Erythroblast (primary cell): ENCODE measurements at regions not wholly inside any gene's neighbourhood (a gene's known extent, or its start where the extent isn't known, plus 50 kb on each side); places are given as distances from the start of the nearest gene placed in this dataset.

Experiments used
- DNase-seq, 2 experiments: peaks; one replicate each; lab custom pipeline; 2025; lab: John Stamatoyannopoulos, UW
- GATA1 ChIP-seq: IDR thresholded peaks from 2 replicates; pipeline ENCODE4 v1.6.1; 2011; ENCODE audit warnings: low read depth, mild to moderate bottlenecking, control low read depth, low read length, moderate library complexity
- POLR2A ChIP-seq: IDR thresholded peaks from 2 replicates; pipeline ENCODE4 v1.6.1; 2011; ENCODE audit warnings: mild to moderate bottlenecking, low read length

DNA sequence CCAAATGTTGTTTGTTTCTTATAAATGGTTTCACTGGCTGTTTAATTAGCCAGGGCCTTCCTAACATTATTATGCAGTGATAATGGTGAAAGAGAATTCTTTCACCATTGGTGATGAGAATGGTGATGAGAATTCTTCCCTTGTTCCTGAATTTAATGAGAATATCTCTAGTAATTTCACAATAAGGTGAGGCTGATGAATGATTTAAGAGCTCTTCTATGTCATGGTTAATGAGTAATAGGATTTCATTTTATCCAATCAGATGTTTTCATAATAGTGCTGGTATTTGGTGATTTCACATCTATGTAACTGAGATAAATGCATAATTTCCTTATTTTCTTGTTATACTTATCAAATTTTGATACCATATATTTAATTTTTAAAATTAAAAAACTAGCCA, 535.7 kb upstream of the ZEB2 start:
- TF ChIP-seq POLR2A, result no peak
- no peak for TF ChIP-seq GATA1

DNA sequence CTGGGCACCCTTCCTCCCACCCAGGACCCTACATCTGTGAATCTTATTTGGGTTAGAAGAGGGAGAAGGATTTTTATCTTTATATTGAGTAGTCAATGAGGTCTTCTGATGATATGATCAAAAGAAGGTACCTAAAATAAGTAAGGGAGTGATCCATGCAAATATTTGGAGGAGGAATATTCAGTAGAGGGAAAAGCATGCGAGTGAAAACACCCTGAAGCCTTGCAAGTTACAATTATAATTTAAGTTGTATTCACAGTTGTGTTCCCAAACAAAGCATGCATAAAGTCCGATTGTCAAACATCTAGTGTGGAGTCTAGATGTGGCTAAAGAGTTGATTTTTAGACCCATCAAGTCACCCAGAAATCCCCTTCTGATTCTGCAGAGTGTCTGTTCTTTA, 530.2 kb upstream of the ZEB2 start:
- DNase-seq, result no peak
- TF ChIP-seq POLR2A (no peak), GATA1 (no peak)

More for the DNA sequence above, 535.7 kb upstream of the ZEB2 start:
- DNase-seq, result no peak

DNA sequence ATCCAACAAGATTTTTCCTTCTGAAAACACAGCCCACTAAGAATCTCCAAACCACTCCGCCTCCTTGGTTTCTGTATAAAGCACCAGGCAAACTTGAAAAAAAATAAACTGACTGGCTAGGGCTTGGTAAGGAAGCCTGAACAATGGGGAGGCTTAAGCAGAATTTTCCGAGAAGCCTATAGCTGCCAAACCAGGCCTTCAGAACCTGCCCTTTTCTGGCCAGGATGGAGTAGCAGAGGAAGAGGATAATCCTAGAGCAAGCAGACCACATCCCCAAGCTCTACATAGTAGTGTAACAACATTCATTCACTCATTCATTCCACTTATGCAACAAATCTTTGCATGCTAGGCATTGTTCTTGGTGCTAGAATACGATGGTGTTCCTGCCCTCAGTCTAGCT, 529.6 kb upstream of the ZEB2 start:
- no peak for DNase-seq
- TF ChIP-seq GATA1 (no peak), POLR2A (no peak)

DNA sequence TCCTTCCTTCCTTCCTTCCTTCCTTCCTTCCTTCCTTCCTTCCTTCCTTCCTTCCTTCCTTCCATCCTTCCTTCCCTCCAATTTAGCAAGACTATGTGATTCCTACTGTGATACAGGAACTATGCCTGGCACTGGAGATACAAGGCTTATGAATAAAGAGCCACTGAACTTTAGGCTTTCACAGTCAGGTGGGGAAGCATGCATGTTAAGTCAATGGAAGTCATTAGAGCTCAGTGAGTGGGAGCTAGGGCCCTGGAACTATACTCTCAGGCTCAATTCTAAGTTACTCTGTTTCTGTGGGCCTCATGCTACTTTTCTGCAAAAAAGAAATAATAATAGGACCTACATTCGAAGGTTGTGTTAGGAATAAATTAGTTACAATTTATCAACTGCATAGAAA, 527.6 kb upstream of the ZEB2 start:
- DNase-seq, result no peak
- TF ChIP-seq GATA1 (no peak), POLR2A (no peak)

DNA sequence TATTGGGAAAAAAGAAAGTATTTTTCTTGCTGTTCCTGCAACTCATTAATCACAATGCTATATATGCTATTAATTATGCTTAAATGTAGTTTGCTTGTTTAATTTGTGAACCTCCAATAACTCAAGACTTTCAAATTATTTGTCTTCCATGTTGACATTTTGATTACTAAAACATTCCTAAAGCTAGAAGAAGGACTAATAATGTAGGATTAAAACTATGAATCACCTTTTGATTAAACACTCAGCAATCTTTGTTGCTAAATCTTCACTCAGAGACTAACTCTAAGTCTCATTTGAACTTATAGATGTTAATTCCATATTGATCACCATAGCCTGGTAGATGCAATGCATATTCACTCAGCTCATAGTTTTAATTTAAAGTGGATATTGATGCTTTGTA, 524.6 kb upstream of the ZEB2 start:
- no peak for DNase-seq
- TF ChIP-seq POLR2A (no peak), GATA1 (no peak)

DNA sequence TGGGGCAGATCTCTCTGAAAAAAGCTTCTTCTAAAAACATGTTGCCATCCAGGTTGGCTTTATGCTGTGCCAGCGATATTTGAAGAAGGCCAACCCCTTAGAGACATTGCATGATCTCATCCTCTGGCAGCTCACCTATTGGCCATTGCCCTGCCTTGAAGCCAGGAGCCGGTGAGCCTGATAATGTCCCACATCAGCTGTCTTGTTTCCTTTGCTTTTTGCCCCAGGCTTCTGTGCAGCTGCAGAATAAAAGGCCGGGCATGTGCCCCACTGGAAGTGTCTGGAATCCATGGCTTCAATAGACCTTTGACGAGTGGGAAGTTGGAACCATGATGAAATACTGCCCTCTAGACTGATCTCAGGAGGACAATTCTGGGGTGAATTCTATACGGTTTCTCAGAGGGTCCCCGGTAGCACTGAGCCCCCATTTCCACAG, 523.5 kb upstream of the ZEB2 start:
- TF ChIP-seq POLR2A (no peak), GATA1 (no peak)
- DNase-seq, result no peak

DNA sequence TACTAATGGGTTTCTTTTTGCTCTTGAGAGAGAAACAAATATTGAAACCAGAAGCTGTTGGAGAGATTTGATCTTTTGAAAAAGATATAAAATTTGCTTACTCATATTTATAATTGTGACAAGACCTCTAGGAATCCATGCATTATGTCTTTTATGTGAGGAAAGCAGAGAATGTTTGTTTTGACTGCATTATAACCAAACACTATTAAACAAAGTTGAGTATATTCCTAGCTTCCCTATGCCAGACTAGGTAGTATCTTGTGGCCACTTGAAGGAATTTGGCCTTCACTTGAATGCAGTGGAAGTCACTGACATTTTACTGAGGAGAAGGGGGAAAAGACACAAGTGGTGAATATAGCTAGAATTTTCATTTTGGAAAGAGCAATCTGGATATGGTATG, 521.8 kb upstream of the ZEB2 start:
- no peak for DNase-seq
- TF ChIP-seq GATA1 (no peak), POLR2A (no peak)

DNA sequence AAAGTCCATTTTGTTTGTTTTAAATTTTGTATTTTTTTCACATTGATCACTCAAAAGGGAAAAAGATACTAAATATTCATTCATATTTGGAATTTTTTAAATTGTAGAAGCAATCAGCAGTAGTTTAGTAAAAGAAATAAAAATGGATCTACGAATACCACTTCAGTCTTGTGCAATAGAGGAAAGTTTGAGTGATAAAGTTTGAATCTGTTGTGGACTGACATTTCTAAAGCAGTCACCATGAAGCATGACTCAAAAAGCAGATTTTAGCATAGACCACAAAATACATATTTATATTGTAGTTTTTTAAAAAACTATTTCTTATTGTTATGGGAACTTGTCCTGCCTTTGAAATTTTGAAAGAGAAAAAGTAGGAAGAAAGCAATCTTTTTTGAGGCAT, 520.5 kb upstream of the ZEB2 start:
- no peak for DNase-seq
- no peak for TF ChIP-seq POLR2A
- TF ChIP-seq GATA1, result no peak

DNA sequence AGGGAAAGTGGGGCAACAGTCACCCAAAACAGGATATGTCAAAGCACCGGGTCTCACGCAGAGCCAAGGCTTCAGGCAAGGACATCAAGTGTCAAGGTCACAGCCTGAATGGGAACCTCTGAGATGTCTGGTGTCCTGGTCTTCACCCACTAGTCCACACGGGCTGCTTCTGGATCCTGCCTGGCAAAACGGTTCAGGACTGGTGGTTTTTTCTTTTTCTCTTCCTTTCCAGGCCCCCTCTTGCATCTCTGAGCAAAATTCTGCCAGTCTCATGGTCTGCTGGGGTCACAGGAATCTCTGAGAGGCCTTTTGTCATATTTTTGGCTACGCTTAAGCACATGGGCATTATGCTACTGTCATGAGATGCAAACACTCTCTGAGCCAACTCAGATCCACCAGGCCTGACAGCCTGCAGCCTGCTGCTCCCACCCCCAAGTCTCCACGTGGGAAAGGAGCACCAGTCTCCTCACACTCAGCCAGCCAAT, 518.2 kb upstream of the ZEB2 start:
- no peak for DNase-seq
- TF ChIP-seq POLR2A (no peak), GATA1 (no peak)

DNA sequence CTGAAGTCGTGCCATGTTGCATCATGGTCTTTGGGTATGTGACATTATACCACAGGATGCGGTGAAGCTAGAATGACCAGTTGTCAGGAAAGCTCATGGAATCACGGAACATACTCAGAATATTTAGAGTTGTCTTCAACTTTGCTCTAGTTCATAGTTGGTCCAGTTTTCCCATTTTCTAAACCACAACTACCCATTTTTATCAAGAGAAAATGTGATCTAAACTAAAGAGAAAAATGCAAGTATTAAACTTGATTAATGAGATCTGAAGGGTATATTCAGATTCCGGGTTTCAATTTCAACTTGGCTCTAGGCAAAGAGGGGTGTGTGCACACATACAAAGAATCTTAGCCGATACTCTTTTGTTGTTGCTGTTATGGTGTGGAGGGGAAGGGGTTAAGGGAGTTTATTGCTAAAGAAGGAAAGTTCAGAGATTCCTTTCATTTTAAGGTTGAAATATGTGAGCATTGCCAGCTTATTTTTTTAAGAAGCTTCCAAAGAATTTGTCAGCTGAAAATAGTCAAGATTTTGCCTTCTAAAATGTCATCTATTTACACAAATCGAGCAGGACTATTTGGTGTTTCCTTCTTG, 516.6 kb upstream of the ZEB2 start:
- no peak for TF ChIP-seq GATA1
- no peak for TF ChIP-seq POLR2A
- DNase-seq, result no peak

DNA sequence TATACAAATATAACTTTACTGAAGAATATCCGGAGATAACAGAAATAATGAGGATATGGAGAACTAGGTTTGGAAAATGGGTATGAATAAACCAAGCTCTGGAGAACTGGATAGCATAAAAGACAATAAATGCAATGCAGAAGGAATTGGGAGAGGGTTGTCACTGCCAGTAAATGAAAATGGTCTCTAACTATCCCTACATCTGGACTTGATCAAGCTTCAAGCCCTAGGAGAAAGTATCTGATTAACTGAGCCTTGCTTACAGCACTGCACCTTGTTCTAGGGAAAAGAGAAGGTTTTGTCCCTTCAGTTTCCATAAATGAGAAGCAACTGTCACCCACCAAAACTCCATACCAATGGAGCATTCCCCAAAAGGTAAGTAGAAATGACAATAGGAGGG, 514.6 kb upstream of the ZEB2 start:
- TF ChIP-seq GATA1 (no peak), POLR2A (no peak)
- no peak for DNase-seq

DNA sequence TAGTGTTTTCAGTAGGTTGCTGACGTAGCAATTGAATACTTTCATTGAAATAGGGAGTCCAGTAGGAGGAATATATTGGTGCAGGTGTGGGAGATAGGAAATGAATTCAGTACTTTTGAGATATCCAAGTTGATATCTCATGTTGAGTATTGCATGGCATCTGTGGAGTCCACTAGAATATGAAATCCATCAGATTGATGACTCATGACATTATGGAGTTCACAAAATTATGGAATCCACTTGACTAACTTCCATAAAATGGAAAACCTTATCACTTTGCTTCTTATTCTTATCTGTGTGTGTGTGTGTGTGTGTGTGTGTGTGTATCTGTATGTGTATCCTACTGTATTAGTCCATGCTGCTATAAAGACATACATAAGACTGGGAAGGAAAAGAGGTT, 513.5 kb upstream of the ZEB2 start:
- TF ChIP-seq POLR2A, result no peak
- no peak for TF ChIP-seq GATA1
- no peak for DNase-seq

DNA sequence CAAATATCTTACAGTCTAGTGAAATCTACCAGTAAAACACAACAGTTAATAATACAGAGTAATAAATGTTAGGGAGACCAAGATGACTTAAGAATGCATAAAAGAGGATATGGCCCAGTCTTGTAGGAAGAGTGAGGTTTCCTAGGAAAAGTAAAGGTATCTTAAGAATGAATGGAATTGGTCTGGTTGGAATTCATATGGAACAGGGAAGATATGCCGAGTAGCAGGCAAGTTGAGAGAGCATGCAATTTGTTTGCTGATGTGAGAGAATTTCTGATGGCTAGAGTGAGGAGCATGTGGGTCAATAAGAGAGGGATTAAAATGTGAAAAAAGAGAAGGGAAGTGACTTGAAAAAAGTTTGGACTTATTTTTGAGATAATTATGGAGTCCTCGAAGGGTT, 512.9 kb upstream of the ZEB2 start:
- DNase-seq, result no peak
- TF ChIP-seq POLR2A (no peak), GATA1 (no peak)

DNA sequence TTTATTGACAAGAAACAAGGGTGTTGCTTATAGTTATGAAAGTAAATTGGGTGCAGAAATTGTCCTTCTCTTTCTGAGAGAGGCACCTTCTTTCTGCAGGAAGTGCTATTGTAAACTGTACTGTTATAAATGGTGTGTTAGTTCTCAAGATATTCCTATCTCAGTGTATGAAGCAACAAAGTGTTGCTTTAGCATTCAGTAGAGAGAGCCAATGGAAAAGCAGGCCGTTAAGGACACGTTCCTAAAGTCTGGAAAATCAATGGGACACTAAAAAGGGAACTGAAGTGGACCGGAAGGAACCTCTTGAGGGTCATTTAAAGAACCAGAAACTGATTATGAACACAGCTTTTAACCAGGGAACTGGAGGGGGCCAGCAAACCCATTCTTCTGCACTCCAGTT, 510.0 kb upstream of the ZEB2 start:
- DNase-seq, result no peak
- TF ChIP-seq GATA1 (no peak), POLR2A (no peak)

DNA sequence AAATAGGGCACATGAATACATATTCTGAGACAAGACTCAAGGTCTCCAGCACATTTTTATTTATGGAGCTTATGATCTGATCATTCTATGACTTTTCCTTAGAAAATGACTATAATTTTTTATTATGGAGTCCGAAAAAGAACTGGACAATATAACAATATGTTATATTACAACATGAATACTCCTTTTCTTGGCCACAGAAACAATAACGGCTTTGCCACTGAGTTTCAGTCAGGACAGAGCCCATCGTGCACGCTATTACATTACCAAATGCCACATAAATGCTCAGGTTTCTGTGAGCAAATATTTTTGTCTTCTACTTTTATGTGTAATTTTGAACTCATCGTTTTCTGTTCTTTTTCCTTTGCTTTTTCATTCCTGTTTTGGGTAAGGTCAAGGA, 509.2 kb upstream of the ZEB2 start:
- TF ChIP-seq GATA1 (no peak), POLR2A (no peak)
- no peak for DNase-seq
